CD14-positive monocyte (primary cell): ENCODE measurements at regions not wholly inside any gene's neighbourhood (a gene's known extent, or its start where the extent isn't known, plus 50 kb on each side); places are given as distances from the start of the nearest gene placed in this dataset.

ENCODE experiments used
- DNase-seq, 3 donors: peaks; one replicate each; pipeline ENCODE4 v3.0.0-alpha.2; 2011 to 2022
- H2AFZ ChIP-seq: 2 replicates; pipeline ENCODE4 v1.6.0; 2012; ENCODE audit warnings: mild to moderate bottlenecking, low read depth, low read length, inconsistent platforms; ENCODE audit not compliant: insufficient read depth, poor library complexity, severe bottlenecking
- H3K27ac ChIP-seq, 2 donors: 1 replicate in 1 of 2; 2 replicates in 1 of 2; pipeline ENCODE4 v1.5.1; 2012 to 2013; ENCODE audit warnings: low read length in 2 of 2, control low read depth in 1 of 2, inconsistent platforms in 1 of 2, low read depth in 1 of 2, mild to moderate bottlenecking in 1 of 2
- H3K27me3 ChIP-seq, 2 donors: one replicate each; pipeline versions ENCODE4 v1.6.0 to v1.6.1; 2011 to 2013; ENCODE audit warnings: low read length in 2 of 2; ENCODE audit not compliant: control insufficient read depth in 2 of 2, insufficient read depth in 2 of 2
- H3K36me3 ChIP-seq, 2 donors: replicated peaks in 1 of 2; 1 replicate in 1 of 2; 2 replicates in 1 of 2; pipeline versions ENCODE4 v1.5.1 to v1.6.1; 2012 to 2013; ENCODE audit warnings: low read length in 2 of 2, control low read depth in 1 of 2, inconsistent platforms in 1 of 2, mild to moderate bottlenecking in 1 of 2; ENCODE audit not compliant: insufficient read depth in 2 of 2, control insufficient read depth in 1 of 2
- H3K4me1 ChIP-seq, 2 donors: 1 replicate in 1 of 2; 2 replicates in 1 of 2; pipeline versions ENCODE4 v1.5.1 to v1.6.1; 2012 to 2013; ENCODE audit warnings: low read length in 2 of 2, control low read depth in 1 of 2, inconsistent platforms in 1 of 2, mild to moderate bottlenecking in 1 of 2, moderate library complexity in 1 of 2; ENCODE audit not compliant: insufficient read depth in 2 of 2, control insufficient read depth in 1 of 2
- H3K4me2 ChIP-seq: replicated peaks from 2 replicates; pipeline ENCODE3; 2012; ENCODE audit warnings: low read length, moderate library complexity, mild to moderate bottlenecking; ENCODE audit not compliant: poor library complexity, severe bottlenecking; ENCODE audit errors: extremely low read depth
- H3K4me3 ChIP-seq, 3 experiments: fragments of 200-600 bp in 1 of 3; sonication (generic) in 1 of 3; replicated peaks in 1 of 3; 1 replicate in 2 of 3; 2 replicates in 1 of 3; pipeline ENCODE4 v1.5.1; 2011 to 2013; ENCODE audit warnings: low read length in 3 of 3, mild to moderate bottlenecking in 3 of 3, control low read depth in 2 of 3, low read depth in 2 of 3, inconsistent platforms in 1 of 3, moderate library complexity in 1 of 3
- H3K79me2 ChIP-seq: 2 replicates; pipeline ENCODE4 v1.6.0; 2012; ENCODE audit warnings: mild to moderate bottlenecking, control low read depth, inconsistent platforms, low read length, moderate library complexity; ENCODE audit not compliant: insufficient read depth
- H3K9ac ChIP-seq: 2 replicates; pipeline ENCODE4 v1.6.0; 2017; ENCODE audit warnings: low read length, mild to moderate bottlenecking; ENCODE audit not compliant: insufficient read depth, poor library complexity, severe bottlenecking
- H3K9me3 ChIP-seq, 2 donors: replicated peaks in 1 of 2; 1 replicate in 1 of 2; 2 replicates in 1 of 2; pipeline versions ENCODE4 v1.5.1 to v1.6.1; 2012 to 2013; ENCODE audit warnings: low read length in 2 of 2, control low read depth in 1 of 2; ENCODE audit not compliant: control insufficient read depth in 1 of 2, insufficient read depth in 1 of 2
- H4K20me1 ChIP-seq: 2 replicates; pipeline ENCODE4 v1.6.0; 2012; ENCODE audit warnings: mild to moderate bottlenecking, low read length, control low read depth, moderate library complexity; ENCODE audit not compliant: insufficient read depth
- H3K27ac Mint-ChIP-seq, 7 donors: one replicate each; pipeline ENCODE4 v1.8.0; 2020; ENCODE audit warnings: mild to moderate bottlenecking in 7 of 7, mixed read lengths in 7 of 7, moderate library complexity in 6 of 7, inconsistent platforms in 2 of 7
- H3K27me3 Mint-ChIP-seq, 3 donors: one replicate each; pipeline ENCODE4 v1.8.0; 2021 to 2022; ENCODE audit warnings: low read depth in 3 of 3, mild to moderate bottlenecking in 3 of 3, mixed read lengths in 3 of 3, moderate library complexity in 3 of 3, inconsistent platforms in 1 of 3
- H3K36me3 Mint-ChIP-seq, 2 donors: one replicate each; pipeline ENCODE4 v1.8.0; 2020; ENCODE audit warnings: mixed read lengths in 2 of 2, inconsistent platforms in 1 of 2, mild to moderate bottlenecking in 1 of 2
- H3K4me1 Mint-ChIP-seq: one replicate; pipeline ENCODE4 v1.8.0; 2020; ENCODE audit warnings: mild to moderate bottlenecking, mixed read lengths
- H3K4me3 Mint-ChIP-seq, 2 donors: one replicate each; pipeline ENCODE4 v1.8.0; 2020; ENCODE audit warnings: mild to moderate bottlenecking in 2 of 2, mixed read lengths in 2 of 2, moderate library complexity in 1 of 2
- H3K9me3 Mint-ChIP-seq, 7 donors: one replicate each; pipeline ENCODE4 v1.8.0; 2020 to 2022; ENCODE audit warnings: mixed read lengths in 7 of 7, mild to moderate bottlenecking in 6 of 7, moderate library complexity in 6 of 7, inconsistent platforms in 2 of 7
- CTCF ChIP-seq: fragments of 200-600 bp; IDR thresholded peaks from one replicate; pipeline ENCODE4 v1.8.0; 2022; ENCODE audit warnings: antibody characterized with exemption, mild to moderate bottlenecking
- WGBS: methylation state at CpG from one replicate; pipeline ENCODE4 v1.1.5; 2013; ENCODE audit warnings: missing lambda C conversion rate; ENCODE audit not compliant: insufficient coverage; 5-methylcytosine and 5-hydroxymethylcytosine counted together
- intact Hi-C, 2 donors: fragments of 100-400 bp; cut with micrococcal nuclease; formaldehyde crosslinking; loops; one replicate each; pipeline versions ENCODE4 v1.15.0 to v1.15.1; 2023

GRCh38 chr3:86772699-86773098, 218.2 kb downstream of the VGLL3 start:
- intact Hi-C loops, result no loop called here
- DNase-seq, result no peak
- no peak overlapping the region for H3K4me3 ChIP-seq
- H3K27ac Mint-ChIP-seq, result no peak overlapping the region
- no peaks in the 10 kb centered on the region for H3K27me3 ChIP-seq
- H3K4me1 Mint-ChIP-seq, result no peaks in the 10 kb centered on the region
- 100% methylated on average over 1 of the region's 5 CpGs for WGBS
- TF ChIP-seq CTCF, result no peak
- no peaks in the 10 kb centered on the region for H3K36me3 ChIP-seq
- H3K27me3 Mint-ChIP-seq, result peaks cover 0 to 3% (median 0%) of the 10 kb centered on the region in 3 donors
- no peak overlapping the region for H3K27ac ChIP-seq
- H4K20me1 ChIP-seq, result no peaks in the 10 kb centered on the region
- H3K9ac ChIP-seq, result no peak overlapping the region
- no peak overlapping the region for H2AFZ ChIP-seq
- H3K4me2 ChIP-seq, result no peak overlapping the region
- no peak overlapping the region for H3K4me3 Mint-ChIP-seq
- H3K9me3 Mint-ChIP-seq, result no peaks in the 10 kb centered on the region
- H3K79me2 ChIP-seq, result no peaks in the 10 kb centered on the region
- no peaks in the 10 kb centered on the region for H3K4me1 ChIP-seq
- no peaks in the 10 kb centered on the region for H3K36me3 Mint-ChIP-seq
- H3K9me3 ChIP-seq, result no peaks in the 10 kb centered on the region

- H3K9me3 ChIP-seq, result no peaks in the 10 kb centered on the region
- Mint-ChIP-seq H3K27ac (no peak overlapping the region), H3K4me3 (no peak overlapping the region), H3K27me3 (peaks cover 0 to 3% (median 0%) of the 10 kb centered on the region in 3 donors), H3K4me1 (no peaks in the 10 kb centered on the region), H3K36me3 (no peaks in the 10 kb centered on the region), H3K9me3 (no peaks in the 10 kb centered on the region)
- no peaks in the 10 kb centered on the region for H4K20me1 ChIP-seq
- H3K79me2 ChIP-seq, result no peaks in the 10 kb centered on the region
- 88% methylated on average over 4 of the region's 4 CpGs for WGBS
- TF ChIP-seq CTCF, result no peak
- no peak overlapping the region for H3K27ac ChIP-seq
- H3K27me3 ChIP-seq, result no peaks in the 10 kb centered on the region
- H3K4me1 ChIP-seq, result no peaks in the 10 kb centered on the region
- H3K4me3 ChIP-seq, result no peak overlapping the region
- H3K9ac ChIP-seq, result no peak overlapping the region
- intact Hi-C loops, result no loop called here
- no peak for DNase-seq
- H3K4me2 ChIP-seq, result no peak overlapping the region
- H2AFZ ChIP-seq, result no peak overlapping the region
- no peaks in the 10 kb centered on the region for H3K36me3 ChIP-seq
Observed at GRCh38 chr3:86771741-86772512, 219.0 kb downstream of the VGLL3 start.
